RWPE1 (cell line): ENCODE measurements at regions not wholly inside any gene's neighbourhood (a gene's known extent, or its start where the extent isn't known, plus 50 kb on each side); places are given as distances from the start of the nearest gene placed in this dataset.

Experiments
- CTCF ChIA-PET: fragments of 350-600 bp; sonication (Branson Sonifier 250); formaldehyde crosslinking; extraction: SDS; loops from one replicate; lab custom pipeline; 2021; lab: Yijun Ruan, JAX
- POLR2A ChIA-PET: fragments of 400-600 bp; formaldehyde crosslinking; extraction: SDS; loops from one replicate; lab custom pipeline; 2020; ENCODE audit warnings: antibody characterized with exemption; ENCODE audit not compliant: low non-redundant PET; lab: Yijun Ruan, JAX
- DNase-seq: peaks from one replicate; pipeline ENCODE4 v3.0.0; 2012; ENCODE audit warnings: low spot score
- H3K27ac ChIP-seq: fragments of 450-650 bp; 2 replicates; pipeline ENCODE4 v1.5.1; 2017
- CTCF ChIP-seq: fragments of 450-650 bp; conservative IDR thresholded peaks from 2 replicates; pipeline ENCODE4 v1.5.1; 2017; ENCODE audit warnings: low read depth, mild to moderate bottlenecking

DNA sequence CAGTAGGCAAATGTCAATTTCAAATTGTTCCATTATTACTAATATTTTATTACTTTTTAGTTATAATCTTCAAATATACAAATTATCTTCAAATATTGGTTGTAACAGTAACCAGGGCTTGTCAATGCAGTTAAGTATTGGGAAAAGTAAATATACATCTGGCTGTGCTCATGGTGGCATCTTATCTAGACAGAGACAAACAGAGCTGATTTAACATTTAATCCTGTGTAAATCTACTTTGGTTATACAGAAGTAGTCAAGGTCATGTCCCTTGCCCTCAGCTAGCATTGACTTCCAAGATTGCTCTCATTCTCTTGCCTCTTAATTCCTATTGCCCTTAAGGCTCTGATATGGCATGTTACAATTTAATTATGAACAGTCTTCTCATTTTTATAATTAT is 98.4 kb upstream of the KLHL1 start:
- H3K27ac ChIP-seq: no peak overlapping the region
- DNase-seq: no peak
- POLR2A ChIA-PET: no interaction called here
- CTCF ChIA-PET: no interaction called here
- TF ChIP-seq CTCF: no peak

- H3K27ac ChIP-seq: no peak overlapping the region
- no peak for TF ChIP-seq CTCF
- ChIA-PET CTCF (no interaction called here), POLR2A (no interaction called here)
- DNase-seq: no peak
Observed at GRCh38 chr13:70203661-70204229, 95.5 kb upstream of the KLHL1 start.

GRCh38 chr13:70191034-70191433 is 82.8 kb upstream of the KLHL1 start:
- POLR2A ChIA-PET: no interaction called here
- no peak for TF ChIP-seq CTCF
- CTCF ChIA-PET: no interaction called here
- no peak overlapping the region for H3K27ac ChIP-seq
- DNase-seq: no peak

DNA sequence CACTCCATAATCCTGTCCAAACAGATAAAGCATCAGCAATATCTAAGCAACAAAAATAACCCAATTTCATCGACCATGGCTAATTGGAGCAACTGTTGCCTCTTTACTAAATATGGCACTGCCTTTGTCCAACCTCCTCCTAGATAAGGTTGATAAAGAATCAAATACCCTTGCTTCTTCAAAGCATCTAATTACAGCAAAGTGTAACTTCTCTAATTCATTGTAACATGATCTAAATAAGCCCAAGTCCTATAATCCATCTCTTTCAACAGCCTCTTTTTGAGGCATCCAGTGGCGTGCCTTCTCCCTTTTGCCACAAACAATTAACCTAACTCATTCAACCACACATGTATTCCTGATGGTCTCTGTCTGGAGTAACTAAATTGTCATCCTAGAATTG is 81.7 kb upstream of the KLHL1 start:
- DNase-seq: no peak
- H3K27ac ChIP-seq: no peak overlapping the region
- ChIA-PET CTCF (no interaction called here), POLR2A (no interaction called here)
- TF ChIP-seq CTCF: no peak

- POLR2A ChIA-PET: no interaction called here
- no peak for TF ChIP-seq CTCF
- CTCF ChIA-PET: no interaction called here
Observed at GRCh38 chr13:70188567-70188966, 80.3 kb upstream of the KLHL1 start.

DNA sequence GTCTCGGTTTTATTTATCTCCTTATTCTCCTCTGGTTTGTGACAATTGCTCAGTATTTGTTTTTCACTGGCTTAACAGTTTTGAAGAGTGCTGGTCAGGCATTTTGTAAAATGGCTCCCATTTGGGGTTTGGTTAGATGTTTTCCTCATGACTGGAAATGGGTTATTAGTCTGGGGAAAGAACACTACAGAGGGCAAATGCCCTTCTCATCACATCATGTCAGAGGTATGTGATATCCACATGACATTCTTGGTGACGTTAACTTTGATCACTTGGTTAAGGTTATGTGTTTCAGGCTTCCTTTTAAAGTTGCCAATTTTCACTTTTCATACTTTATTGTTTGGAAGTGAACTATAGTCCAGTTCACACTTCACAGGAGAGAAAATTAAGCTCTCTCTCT is 74.8 kb upstream of the KLHL1 start:
- CTCF ChIA-PET: no interaction called here
- no peak overlapping the region for H3K27ac ChIP-seq
- DNase-seq: no peak
- POLR2A ChIA-PET: no interaction called here
- no peak for TF ChIP-seq CTCF

More at GRCh38 chr13:70188567-70188966, 80.3 kb upstream of the KLHL1 start:
- no peak for DNase-seq
- H3K27ac ChIP-seq: no peak overlapping the region
